Mesendoderm (in vitro differentiated cells): ENCODE measurements at regions not wholly inside any gene's neighbourhood (a gene's known extent, or its start where the extent isn't known, plus 50 kb on each side); places are given as distances from the start of the nearest gene placed in this dataset.

ENCODE experiments used
- DNase-seq: peaks from one replicate; pipeline ENCODE4 v3.0.0; 2013
- H2AK5ac ChIP-seq: 2 replicates; pipeline ENCODE4 v1.6.1; 2013; ENCODE audit warnings: low read length, inconsistent platforms
- H2BK120ac ChIP-seq: 2 replicates; pipeline ENCODE4 v1.6.1; 2013; ENCODE audit warnings: low read depth, mild to moderate bottlenecking, low read length, moderate library complexity, mixed read lengths
- H2BK15ac ChIP-seq: replicated peaks from 2 replicates; pipeline ENCODE4 v1.6.1; 2013; ENCODE audit warnings: low read depth, mild to moderate bottlenecking, moderate library complexity
- H2BK5ac ChIP-seq: 2 replicates; pipeline ENCODE4 v1.6.1; 2013; ENCODE audit warnings: low read length, inconsistent platforms
- H3K18ac ChIP-seq: 2 replicates; pipeline ENCODE4 v1.6.1; 2013; ENCODE audit warnings: mild to moderate bottlenecking, low read length, mixed read lengths
- H3K23ac ChIP-seq: one replicate; pipeline ENCODE4 v1.6.1; 2013; ENCODE audit warnings: low read length
- H3K27ac ChIP-seq: 2 replicates; pipeline ENCODE4 v1.5.1; 2013; ENCODE audit warnings: low read depth, mild to moderate bottlenecking, inconsistent platforms, low read length, moderate library complexity
- H3K27me3 ChIP-seq: 2 replicates; pipeline ENCODE4 v1.6.1; 2013; ENCODE audit warnings: low read length, control low read depth, mild to moderate bottlenecking, inconsistent platforms; ENCODE audit not compliant: insufficient read depth, poor library complexity
- H3K36me3 ChIP-seq: 2 replicates; pipeline ENCODE4 v1.6.1; 2013; ENCODE audit warnings: low read length, inconsistent platforms; ENCODE audit not compliant: control insufficient read depth, insufficient read depth
- H3K4ac ChIP-seq: one replicate; pipeline ENCODE4 v1.6.1; 2013; ENCODE audit warnings: low read depth, mild to moderate bottlenecking, low read length, moderate library complexity
- H3K4me1 ChIP-seq: 2 replicates; pipeline ENCODE4 v1.6.1; 2013; ENCODE audit warnings: low read depth, low read length, inconsistent platforms; ENCODE audit not compliant: control insufficient read depth
- H3K4me2 ChIP-seq: 2 replicates; pipeline ENCODE4 v1.6.1; 2013; ENCODE audit warnings: low read length
- H3K4me3 ChIP-seq: 2 replicates; pipeline ENCODE4 v1.5.1; 2013; ENCODE audit warnings: mild to moderate bottlenecking, low read length
- H3K56ac ChIP-seq: one replicate; pipeline ENCODE4 v1.6.1; 2013; ENCODE audit warnings: low read length
- H3K79me1 ChIP-seq: 2 replicates; pipeline ENCODE4 v1.6.1; 2013; ENCODE audit warnings: low read length, inconsistent platforms
- H3K79me2 ChIP-seq: 2 replicates; pipeline ENCODE4 v1.6.1; 2013; ENCODE audit warnings: mild to moderate bottlenecking, low read length; ENCODE audit not compliant: control insufficient read depth, insufficient read depth
- H3K9ac ChIP-seq: 2 replicates; pipeline ENCODE4 v1.6.1; 2013; ENCODE audit warnings: low read length, inconsistent platforms
- H4K5ac ChIP-seq: one replicate; pipeline ENCODE4 v1.6.1; 2013; ENCODE audit warnings: low read length
- H4K8ac ChIP-seq: one replicate; pipeline ENCODE4 v1.6.1; 2013; ENCODE audit warnings: low read depth, mild to moderate bottlenecking, control low read depth, low read length, moderate library complexity
- WGBS: extraction: QIAGEN DNeasy Blood & Tissue Kit; methylation state at CpG from one replicate; pipeline ENCODE4 v1.1.7; 2013; ENCODE audit warnings: low lambda C conversion rate, missing lambda C conversion rate; ENCODE audit not compliant: insufficient coverage; ENCODE audit errors: extremely low coverage; 5-methylcytosine and 5-hydroxymethylcytosine counted together

DNA sequence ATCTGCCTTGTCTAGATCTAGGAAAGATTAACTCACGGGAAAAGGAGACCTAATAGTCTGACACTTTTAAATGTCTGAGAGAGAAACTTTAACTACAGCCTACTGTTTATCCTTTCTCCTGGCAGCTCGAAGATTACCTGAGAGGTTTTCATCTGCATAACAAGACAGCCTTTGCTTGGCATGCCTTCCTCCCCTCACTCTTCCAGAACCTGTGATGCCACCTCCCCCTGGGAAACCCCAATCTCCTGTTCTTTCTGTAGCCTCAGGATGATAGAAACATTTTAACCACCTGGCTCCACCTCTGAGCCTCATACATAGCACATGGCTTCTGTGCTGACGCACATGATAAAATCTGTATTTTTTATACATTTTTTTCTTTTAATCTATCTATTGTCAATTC lies 420.8 kb downstream of the CNTN6 start:
- Histone ChIP-seq H3K4me2 (no peak overlapping the region), H3K4me1 (no peaks in the 10 kb centered on the region), H3K79me2 (no peaks in the 10 kb centered on the region), H4K8ac (no peak overlapping the region), H3K9ac (no peak overlapping the region), H2BK15ac (no peak overlapping the region), H2BK5ac (no peak overlapping the region), H3K27ac (no peak overlapping the region), H3K79me1 (no peaks in the 10 kb centered on the region), H3K56ac (no peak overlapping the region), H3K18ac (no peak overlapping the region), H3K23ac (no peak overlapping the region), H3K36me3 (no peaks in the 10 kb centered on the region), H3K4ac (no peak overlapping the region), H2BK120ac (no peak overlapping the region), H4K5ac (no peak overlapping the region), H3K4me3 (no peak overlapping the region), H3K27me3 (no peaks in the 10 kb centered on the region), H2AK5ac (no peak overlapping the region)
- peak; percentile 65 for DNase-seq
- no CpG with 5 or more reads among the region's 3 CpGs for WGBS

DNA sequence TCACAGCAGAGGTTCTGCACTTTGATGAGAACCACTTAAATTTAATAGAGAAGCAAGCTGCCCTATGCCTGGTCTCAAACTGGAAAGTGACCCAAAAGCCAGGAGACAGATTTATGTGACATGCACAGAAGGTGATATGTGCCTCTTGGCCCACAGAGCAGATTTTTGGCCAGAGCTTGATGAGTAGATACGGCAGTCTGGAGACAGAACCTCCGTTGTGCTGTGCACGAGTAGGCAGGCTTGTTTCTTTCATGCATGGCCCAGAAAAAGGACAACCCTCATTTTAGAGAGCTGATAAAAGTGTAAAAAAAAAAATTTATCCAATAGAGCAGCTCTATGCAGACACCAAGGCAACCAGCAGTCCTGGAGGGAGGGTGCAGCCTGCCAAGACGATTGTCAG lies 423.1 kb downstream of the CNTN6 start:
- H3K23ac ChIP-seq: no peak overlapping the region
- H3K27me3 ChIP-seq: no peaks in the 10 kb centered on the region
- H4K8ac ChIP-seq: no peak overlapping the region
- H2AK5ac ChIP-seq: no peak overlapping the region
- H3K4me2 ChIP-seq: no peak overlapping the region
- no peak overlapping the region for H3K18ac ChIP-seq
- H3K56ac ChIP-seq: no peak overlapping the region
- H3K36me3 ChIP-seq: no peaks in the 10 kb centered on the region
- H2BK120ac ChIP-seq: no peak overlapping the region
- no peaks in the 10 kb centered on the region for H3K4me1 ChIP-seq
- WGBS: no CpG with 5 or more reads among the region's 4 CpGs
- no peak overlapping the region for H3K4me3 ChIP-seq
- H4K5ac ChIP-seq: no peak overlapping the region
- no peak overlapping the region for H3K9ac ChIP-seq
- H3K79me1 ChIP-seq: no peaks in the 10 kb centered on the region
- no peak for DNase-seq
- H2BK5ac ChIP-seq: no peak overlapping the region
- no peak overlapping the region for H3K4ac ChIP-seq
- no peak overlapping the region for H3K27ac ChIP-seq
- H3K79me2 ChIP-seq: no peaks in the 10 kb centered on the region
- H2BK15ac ChIP-seq: no peak overlapping the region

DNA sequence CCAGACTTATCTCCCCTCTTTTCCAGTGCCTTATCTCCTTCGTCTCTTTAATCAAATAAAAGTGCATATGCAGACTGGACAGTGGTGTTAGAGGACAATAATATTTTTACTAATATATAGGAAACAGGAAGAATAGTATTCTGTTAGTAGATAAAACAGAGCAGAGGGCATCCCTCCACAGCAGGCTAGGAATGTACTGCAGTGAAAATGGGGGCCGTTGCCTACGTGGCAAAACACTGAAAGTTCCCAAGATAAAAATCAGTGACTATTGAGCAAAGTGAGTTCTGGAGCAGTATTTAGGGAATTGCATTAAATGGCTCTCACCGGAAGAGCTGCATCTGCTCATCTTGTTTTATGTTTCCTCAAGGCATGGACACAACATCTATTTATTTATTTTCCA lies 435.0 kb downstream of the CNTN6 start:
- H3K4ac ChIP-seq: no peak overlapping the region
- no peaks in the 10 kb centered on the region for H3K79me2 ChIP-seq
- H2BK120ac ChIP-seq: no peak overlapping the region
- no peaks in the 10 kb centered on the region for H3K4me1 ChIP-seq
- H3K36me3 ChIP-seq: no peaks in the 10 kb centered on the region
- H3K9ac ChIP-seq: no peak overlapping the region
- no peak overlapping the region for H3K56ac ChIP-seq
- H3K4me2 ChIP-seq: no peak overlapping the region
- H3K27ac ChIP-seq: no peak overlapping the region
- no peak overlapping the region for H4K8ac ChIP-seq
- H2BK15ac ChIP-seq: no peak overlapping the region
- no peak overlapping the region for H3K4me3 ChIP-seq
- H3K18ac ChIP-seq: no peak overlapping the region
- no CpG with 5 or more reads among the region's 4 CpGs for WGBS
- no peaks in the 10 kb centered on the region for H3K27me3 ChIP-seq
- no peak overlapping the region for H2AK5ac ChIP-seq
- no peak overlapping the region for H2BK5ac ChIP-seq
- DNase-seq: no peak
- H3K79me1 ChIP-seq: no peaks in the 10 kb centered on the region
- no peak overlapping the region for H3K23ac ChIP-seq
- no peak overlapping the region for H4K5ac ChIP-seq

DNA sequence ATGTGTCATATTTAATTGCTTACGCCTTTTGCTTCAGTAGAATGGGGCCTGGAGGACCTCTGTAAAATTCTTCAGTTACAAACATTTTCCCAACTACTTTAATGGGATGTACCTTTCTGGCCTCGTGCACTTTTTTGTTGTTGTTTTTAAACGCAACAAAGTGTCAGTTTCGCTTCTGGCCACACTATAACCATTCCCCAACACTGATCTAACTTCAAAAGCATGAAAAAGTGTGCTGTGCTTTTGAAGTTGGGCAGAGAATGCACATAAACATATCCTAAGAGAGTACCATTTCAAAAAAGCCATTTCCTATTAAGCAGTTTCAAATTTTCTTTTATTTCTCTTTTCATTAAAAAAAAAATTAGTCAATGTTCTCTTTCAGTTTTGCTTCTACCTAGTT lies 435.8 kb downstream of the CNTN6 start:
- Histone ChIP-seq H3K4me2 (no peak overlapping the region), H2BK5ac (no peak overlapping the region), H4K5ac (no peak overlapping the region), H2AK5ac (no peak overlapping the region), H4K8ac (no peak overlapping the region), H3K4ac (no peak overlapping the region), H3K18ac (no peak overlapping the region), H3K4me3 (no peak overlapping the region), H3K79me2 (no peaks in the 10 kb centered on the region), H3K9ac (no peak overlapping the region), H2BK15ac (no peak overlapping the region), H3K79me1 (no peaks in the 10 kb centered on the region), H3K36me3 (no peaks in the 10 kb centered on the region), H3K4me1 (no peaks in the 10 kb centered on the region), H3K23ac (no peak overlapping the region), H2BK120ac (no peak overlapping the region), H3K27me3 (no peaks in the 10 kb centered on the region), H3K27ac (no peak overlapping the region), H3K56ac (no peak overlapping the region)
- no peak for DNase-seq
- no CpG with 5 or more reads among the region's 4 CpGs for WGBS

DNA sequence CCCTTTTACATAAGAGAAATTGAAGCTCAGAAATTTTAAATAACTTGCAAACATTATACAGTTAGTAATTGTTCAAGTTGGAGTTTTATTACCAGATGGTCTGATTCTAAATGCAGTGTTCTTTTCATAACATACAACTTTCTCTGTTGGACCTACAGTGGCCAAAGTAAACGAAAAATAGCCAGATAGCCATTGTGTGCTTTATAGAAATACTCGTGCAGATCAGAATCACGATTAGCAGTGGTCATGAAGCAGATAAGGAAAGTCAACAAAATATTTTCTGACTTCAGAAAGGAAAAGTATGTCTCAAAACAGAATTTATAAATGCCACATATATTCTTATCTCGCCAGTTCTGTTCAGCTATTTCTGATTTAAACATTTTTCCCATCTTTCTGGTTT lies 436.9 kb downstream of the CNTN6 start:
- WGBS: no CpG with 5 or more reads among the region's 4 CpGs
- H3K79me1 ChIP-seq: no peaks in the 10 kb centered on the region
- H3K4me1 ChIP-seq: no peaks in the 10 kb centered on the region

DNA sequence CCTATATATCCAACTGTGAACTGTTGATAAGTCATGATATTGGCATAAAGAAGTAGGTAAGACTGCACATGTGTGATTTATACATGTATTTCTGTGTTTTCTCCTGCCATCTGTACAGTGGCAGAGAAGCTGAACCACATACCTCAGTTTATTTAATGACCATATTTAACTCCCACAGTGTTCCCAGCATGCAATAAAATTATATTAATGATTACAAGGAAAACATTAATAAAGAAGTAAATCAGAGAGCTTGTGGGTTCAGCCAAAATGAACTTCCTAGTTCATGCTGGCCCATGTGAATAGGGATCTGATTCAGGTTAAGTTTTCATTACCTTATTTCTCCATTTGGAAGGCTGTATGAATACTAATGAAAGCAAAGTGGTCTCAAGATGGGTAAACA lies 439.2 kb downstream of the CNTN6 start:
- H3K36me3 ChIP-seq: no peaks in the 10 kb centered on the region

More for the DNA sequence above, 436.9 kb downstream of the CNTN6 start:
- H4K5ac ChIP-seq: no peak overlapping the region
- no peak for DNase-seq
- H2BK120ac ChIP-seq: no peak overlapping the region
- H3K23ac ChIP-seq: no peak overlapping the region
- no peaks in the 10 kb centered on the region for H3K36me3 ChIP-seq
- H3K56ac ChIP-seq: no peak overlapping the region
- H4K8ac ChIP-seq: no peak overlapping the region
- H2BK5ac ChIP-seq: no peak overlapping the region
- H2AK5ac ChIP-seq: no peak overlapping the region
- H3K4me2 ChIP-seq: no peak overlapping the region
- no peak overlapping the region for H3K9ac ChIP-seq
- no peaks in the 10 kb centered on the region for H3K27me3 ChIP-seq
- H3K79me2 ChIP-seq: no peaks in the 10 kb centered on the region
- H3K27ac ChIP-seq: no peak overlapping the region
- H3K18ac ChIP-seq: no peak overlapping the region
- no peak overlapping the region for H3K4me3 ChIP-seq
- H2BK15ac ChIP-seq: no peak overlapping the region
- no peak overlapping the region for H3K4ac ChIP-seq

More for the DNA sequence above, 439.2 kb downstream of the CNTN6 start:
- no peaks in the 10 kb centered on the region for H3K79me1 ChIP-seq
- H3K23ac ChIP-seq: no peak overlapping the region
- H3K4ac ChIP-seq: no peak overlapping the region
- no peak overlapping the region for H4K8ac ChIP-seq
- no peak overlapping the region for H3K27ac ChIP-seq
- no peaks in the 10 kb centered on the region for H3K27me3 ChIP-seq
- H4K5ac ChIP-seq: no peak overlapping the region
- no peak overlapping the region for H3K4me2 ChIP-seq
- no peaks in the 10 kb centered on the region for H3K4me1 ChIP-seq
- H3K18ac ChIP-seq: no peak overlapping the region
- H2AK5ac ChIP-seq: no peak overlapping the region
- H3K79me2 ChIP-seq: no peaks in the 10 kb centered on the region
- H2BK15ac ChIP-seq: no peak overlapping the region
- no peak overlapping the region for H3K9ac ChIP-seq
- no peak overlapping the region for H2BK5ac ChIP-seq
- no peak overlapping the region for H3K4me3 ChIP-seq
- H2BK120ac ChIP-seq: no peak overlapping the region
- H3K56ac ChIP-seq: no peak overlapping the region
- DNase-seq: no peak
